ENCODE measurements at regions not wholly inside any gene's neighbourhood (a gene's known extent, or its start where the extent isn't known, plus 50 kb on each side); places are given as distances from the start of the nearest gene placed in this dataset.

GRCh38 chr4:181193131-181193930 is 1049.9 kb upstream of the TENM3 start:
- no peak for DNase-seq

- DNase-seq, result no peak
Measured at GRCh38 chr4:181194096-181194495, 1049.1 kb upstream of the TENM3 start.

- DNase-seq, result no peak
Measured at GRCh38 chr4:181200076-181200475, 1043.1 kb upstream of the TENM3 start.

- no peak for DNase-seq
Measured at GRCh38 chr4:181202240-181202639, 1041.0 kb upstream of the TENM3 start.

- no peak for DNase-seq
Measured at GRCh38 chr4:181204109-181204508, 1039.1 kb upstream of the TENM3 start.

- no peak for DNase-seq
Measured at GRCh38 chr4:181213551-181213950, 1029.7 kb upstream of the TENM3 start.

- no peak for DNase-seq
Measured at GRCh38 chr4:181216501-181216900, 1026.7 kb upstream of the TENM3 start.

- no peak for DNase-seq
Measured at GRCh38 chr4:181219783-181220416, 1023.3 kb upstream of the TENM3 start.

- no peak for DNase-seq
Measured at GRCh38 chr4:181224852-181225251, 1018.4 kb upstream of the TENM3 start.

GRCh38 chr4:181225616-181226261 is 1017.5 kb upstream of the TENM3 start:
- no peak for DNase-seq

- DNase-seq, result no peak
Measured at GRCh38 chr4:181234951-181235680, 1008.1 kb upstream of the TENM3 start.

- DNase-seq, result no peak
Measured at GRCh38 chr4:181245326-181245725, 997.9 kb upstream of the TENM3 start.

GRCh38 chr4:181249031-181249430 is 994.2 kb upstream of the TENM3 start:
- no peak for DNase-seq

GRCh38 chr4:181254771-181255170 is 988.4 kb upstream of the TENM3 start:
- DNase-seq, result no peak

GRCh38 chr4:181258569-181258968 is 984.6 kb upstream of the TENM3 start:
- DNase-seq, result no peak

GRCh38 chr4:181259081-181259709 is 984.0 kb upstream of the TENM3 start:
- DNase-seq, result no peak

GRCh38 chr4:181261279-181261678 is 981.9 kb upstream of the TENM3 start:
- DNase-seq, result no peak

- DNase-seq, result no peak
Measured at GRCh38 chr4:181264893-181265292, 978.3 kb upstream of the TENM3 start.

- DNase-seq, result no peak
Measured at GRCh38 chr4:181265370-181265769, 977.8 kb upstream of the TENM3 start.

GRCh38 chr4:181271116-181271640 is 972.0 kb upstream of the TENM3 start:
- no peak for DNase-seq

GRCh38 chr4:181272422-181272821 is 970.8 kb upstream of the TENM3 start:
- DNase-seq, result no peak

GRCh38 chr4:181278941-181279340 is 964.3 kb upstream of the TENM3 start:
- DNase-seq, result no peak

- DNase-seq, result no peak
Measured at GRCh38 chr4:181281451-181281850, 961.8 kb upstream of the TENM3 start.

Measured in stimulated activated CD4-positive, alpha-beta T cell treated with anti-CD3 and anti-CD28 coated beads, Interleukin-12 subunit alpha, Interleukin-12 subunit beta, amount 100 ng/mL, for 4 hours (primary cell).